ENCODE measurements at regions not wholly inside any gene's neighbourhood (a gene's known extent, or its start where the extent isn't known, plus 50 kb on each side); places are given as distances from the start of the nearest gene placed in this dataset.

GRCh38 chr13:76198568-76199163, 562.5 kb downstream of the LMO7 start:
- Histone ChIP-seq H3K27ac (no peak overlapping the region), H2AFZ (no peak overlapping the region), H3K27me3 (replicated peaks; ENCODE audit: insufficient read depth) (no peaks in the 10 kb centered on the region), H3K79me2 (ENCODE audit: insufficient read depth) (no peaks in the 10 kb centered on the region), H3K4me1 (ENCODE audit: insufficient read depth) (no peaks in the 10 kb centered on the region), H3K9me3 (ENCODE audit: low read depth) (no peaks in the 10 kb centered on the region), H4K20me1 (ENCODE audit: insufficient read depth) (no peaks in the 10 kb centered on the region), H3K4me3 (no peak overlapping the region), H3K36me3 (ENCODE audit: low read depth) (no peaks in the 10 kb centered on the region), H3K9me2 (ENCODE audit: insufficient read depth) (no peaks in the 10 kb centered on the region), H3K9ac (no peak overlapping the region), H3K4me2 (ENCODE audit: unreplicated experiment) (no peak overlapping the region), H3F3A (ENCODE audit: insufficient read depth) (no peaks in the 10 kb centered on the region)
- WGBS, 2 experiments (ENCODE audit: low coverage in 1 of 2, low lambda C conversion rate in 2 of 2, missing lambda C conversion rate in 2 of 2) = 56 to 57% methylated on average over 3 of the region's 3 CpGs
- TF ChIP-seq EZH2phosphoT487 (IDR thresholded peaks at IDR 0.05; ENCODE audit: insufficient read depth, low read depth) (no peak), EZH2 (IDR thresholded peaks at IDR 0.05; ENCODE audit: insufficient read depth, poor library complexity, severe bottlenecking) (no peak)
- DNase-seq = no peak
- in situ Hi-C loops (cut with MboI) = no loop called here

GRCh38 chr13:76189882-76190519, 553.9 kb downstream of the LMO7 start:
- Histone ChIP-seq H3K9me2 (ENCODE audit: insufficient read depth) (no peaks in the 10 kb centered on the region), H3K27ac (no peak overlapping the region), H3K79me2 (ENCODE audit: insufficient read depth) (no peaks in the 10 kb centered on the region), H2AFZ (no peak overlapping the region), H3K4me2 (ENCODE audit: unreplicated experiment) (no peak overlapping the region), H3K4me3 (no peak overlapping the region), H3K36me3 (ENCODE audit: low read depth) (no peaks in the 10 kb centered on the region), H3K4me1 (ENCODE audit: insufficient read depth) (no peaks in the 10 kb centered on the region), H3K27me3 (replicated peaks; ENCODE audit: insufficient read depth) (no peaks in the 10 kb centered on the region), H4K20me1 (ENCODE audit: insufficient read depth) (no peaks in the 10 kb centered on the region), H3K9ac (no peak overlapping the region), H3F3A (ENCODE audit: insufficient read depth) (no peaks in the 10 kb centered on the region), H3K9me3 (ENCODE audit: low read depth) (no peaks in the 10 kb centered on the region)
- in situ Hi-C loops (cut with MboI) = no loop called here
- no peak for DNase-seq
- 84 to 86% methylated on average over 25 to 48 of the region's 48 CpGs for WGBS, 2 experiments (ENCODE audit: low coverage in 1 of 2, low lambda C conversion rate in 2 of 2, missing lambda C conversion rate in 2 of 2)
- TF ChIP-seq EZH2phosphoT487 (IDR thresholded peaks at IDR 0.05; ENCODE audit: insufficient read depth, low read depth) (no peak), EZH2 (IDR thresholded peaks at IDR 0.05; ENCODE audit: insufficient read depth, poor library complexity, severe bottlenecking) (no peak)

- no peak overlapping the region for H3K27ac ChIP-seq
- H2AFZ ChIP-seq = no peak overlapping the region
- H4K20me1 ChIP-seq (ENCODE audit: insufficient read depth) = no peaks in the 10 kb centered on the region
- no peak for DNase-seq
- H3F3A ChIP-seq (ENCODE audit: insufficient read depth) = no peaks in the 10 kb centered on the region
- no peak overlapping the region for H3K4me2 ChIP-seq (ENCODE audit: unreplicated experiment)
- H3K27me3 ChIP-seq (replicated peaks; ENCODE audit: insufficient read depth) = no peaks in the 10 kb centered on the region; the same call in 1 of the 2 replicates
- no peaks in the 10 kb centered on the region for H3K36me3 ChIP-seq (ENCODE audit: low read depth)
- in situ Hi-C loops (cut with MboI) = no loop called here
- no peaks in the 10 kb centered on the region for H3K9me3 ChIP-seq (ENCODE audit: low read depth)
- H3K9ac ChIP-seq = no peak overlapping the region
- no peaks in the 10 kb centered on the region for H3K4me1 ChIP-seq (ENCODE audit: insufficient read depth)
- 39 to 53% methylated on average over 5 of the region's 5 CpGs for WGBS, 2 experiments (ENCODE audit: low coverage in 1 of 2, low lambda C conversion rate in 2 of 2, missing lambda C conversion rate in 2 of 2)
- no peak overlapping the region for H3K4me3 ChIP-seq
- no peak for TF ChIP-seq EZH2 (IDR thresholded peaks at IDR 0.05; ENCODE audit: insufficient read depth, poor library complexity, severe bottlenecking)
- no peak for TF ChIP-seq EZH2phosphoT487 (IDR thresholded peaks at IDR 0.05; ENCODE audit: insufficient read depth, low read depth)
- no peaks in the 10 kb centered on the region for H3K9me2 ChIP-seq (ENCODE audit: insufficient read depth)
- H3K79me2 ChIP-seq (ENCODE audit: insufficient read depth) = no peaks in the 10 kb centered on the region
These were observed 540.0 kb downstream of the LMO7 start for GRCh38 chr13:76175961-76176725.

GRCh38 chr13:76168661-76169060, 532.5 kb downstream of the LMO7 start:
- no peaks in the 10 kb centered on the region for H3K36me3 ChIP-seq (ENCODE audit: low read depth)
- H2AFZ ChIP-seq = no peak overlapping the region
- H3F3A ChIP-seq (ENCODE audit: insufficient read depth) = no peaks in the 10 kb centered on the region
- no peak overlapping the region for H3K4me3 ChIP-seq
- in situ Hi-C loops (cut with MboI) = no loop called here
- no peaks in the 10 kb centered on the region for H3K9me2 ChIP-seq (ENCODE audit: insufficient read depth)
- 57 to 63% methylated on average over 3 of the region's 3 CpGs for WGBS, 2 experiments (ENCODE audit: low coverage in 1 of 2, low lambda C conversion rate in 2 of 2, missing lambda C conversion rate in 2 of 2)
- H3K79me2 ChIP-seq (ENCODE audit: insufficient read depth) = no peaks in the 10 kb centered on the region
- no peak overlapping the region for H3K27ac ChIP-seq
- H3K9ac ChIP-seq = no peak overlapping the region
- H3K4me2 ChIP-seq (ENCODE audit: unreplicated experiment) = no peak overlapping the region
- no peaks in the 10 kb centered on the region for H3K9me3 ChIP-seq (ENCODE audit: low read depth)
- no peak for TF ChIP-seq EZH2 (IDR thresholded peaks at IDR 0.05; ENCODE audit: insufficient read depth, poor library complexity, severe bottlenecking)
- no peak for TF ChIP-seq EZH2phosphoT487 (IDR thresholded peaks at IDR 0.05; ENCODE audit: insufficient read depth, low read depth)
- H3K4me1 ChIP-seq (ENCODE audit: insufficient read depth) = no peaks in the 10 kb centered on the region
- H3K27me3 ChIP-seq (replicated peaks; ENCODE audit: insufficient read depth) = peaks cover 5% of the 10 kb centered on the region; the same call in 1 of the 2 replicates
- H4K20me1 ChIP-seq (ENCODE audit: insufficient read depth) = no peaks in the 10 kb centered on the region
- no peak for DNase-seq
